ENCODE measurements at regions not wholly inside any gene's neighbourhood (a gene's known extent, or its start where the extent isn't known, plus 50 kb on each side); places are given as distances from the start of the nearest gene placed in this dataset.

- CTCF ChIA-PET, result no interaction called here
- H3K9me3 Mint-ChIP-seq, result peaks cover 9% of the 10 kb centered on the region
- no peak overlapping the region for H3K4me3 Mint-ChIP-seq
- no peak overlapping the region for H3K27ac Mint-ChIP-seq
- no peak for DNase-seq
- no peak for TF ChIP-seq CTCF (IDR thresholded peaks at IDR 0.05)
- H3K4me1 Mint-ChIP-seq, result no peaks in the 10 kb centered on the region
- no peaks in the 10 kb centered on the region for H3K27me3 Mint-ChIP-seq
- ATAC-seq (ENCODE audit: low read depth), result no peak
- POLR2A ChIA-PET, result no interaction called here
- intact Hi-C loops (cut with micrococcal nuclease), result no loop called here
- no peaks in the 10 kb centered on the region for H3K36me3 Mint-ChIP-seq (ENCODE audit: low read depth)
These were observed 813.9 kb downstream of the KCNJ18 start for GRCh38 chr17:22506231-22506630.

GRCh38 chr17:22506861-22507260, 814.5 kb downstream of the KCNJ18 start:
- ATAC-seq (ENCODE audit: low read depth) (no peak), DNase-seq (no peak)
- no peaks in the 10 kb centered on the region for H3K36me3 Mint-ChIP-seq (ENCODE audit: low read depth)
- intact Hi-C loops (cut with micrococcal nuclease), result no loop called here
- peaks cover 9% of the 10 kb centered on the region for H3K9me3 Mint-ChIP-seq
- ChIA-PET POLR2A (no interaction called here), CTCF (no interaction called here)
- no peak for TF ChIP-seq CTCF (IDR thresholded peaks at IDR 0.05)
- no peaks in the 10 kb centered on the region for H3K27me3 Mint-ChIP-seq
- H3K4me3 Mint-ChIP-seq, result no peak overlapping the region
- no peaks in the 10 kb centered on the region for H3K4me1 Mint-ChIP-seq
- no peak overlapping the region for H3K27ac Mint-ChIP-seq

- Mint-ChIP-seq H3K9me3 (peaks cover 9% of the 10 kb centered on the region), H3K4me3 (no peak overlapping the region), H3K27me3 (no peaks in the 10 kb centered on the region), H3K36me3 (ENCODE audit: low read depth) (no peaks in the 10 kb centered on the region), H3K27ac (no peak overlapping the region), H3K4me1 (no peaks in the 10 kb centered on the region)
- DNase-seq (no peak), ATAC-seq (ENCODE audit: low read depth) (no peak)
- intact Hi-C loops (cut with micrococcal nuclease), result no loop called here
- CTCF ChIA-PET, result no interaction called here
- POLR2A ChIA-PET, result no interaction called here
- TF ChIP-seq CTCF (IDR thresholded peaks at IDR 0.05), result no peak
These were observed 815.5 kb downstream of the KCNJ18 start for GRCh38 chr17:22507823-22508222.

- ATAC-seq (ENCODE audit: low read depth) (no peak), DNase-seq (no peak)
- intact Hi-C loops (cut with micrococcal nuclease), result no loop called here
- TF ChIP-seq CTCF (IDR thresholded peaks at IDR 0.05), result no peak
- Mint-ChIP-seq H3K36me3 (ENCODE audit: low read depth) (no peaks in the 10 kb centered on the region), H3K9me3 (peaks cover 9% of the 10 kb centered on the region), H3K27me3 (no peaks in the 10 kb centered on the region), H3K27ac (no peak overlapping the region), H3K4me1 (no peaks in the 10 kb centered on the region), H3K4me3 (no peak overlapping the region)
- CTCF ChIA-PET, result no interaction called here
- POLR2A ChIA-PET, result no interaction called here
These were observed 818.2 kb downstream of the KCNJ18 start for GRCh38 chr17:22510504-22510903.

GRCh38 chr17:22511431-22511830, 819.1 kb downstream of the KCNJ18 start:
- Mint-ChIP-seq H3K27me3 (no peaks in the 10 kb centered on the region), H3K9me3 (peaks cover 5% of the 10 kb centered on the region), H3K27ac (no peak overlapping the region), H3K4me3 (no peak overlapping the region), H3K36me3 (ENCODE audit: low read depth) (no peaks in the 10 kb centered on the region), H3K4me1 (no peaks in the 10 kb centered on the region)
- ChIA-PET CTCF (no interaction called here), POLR2A (no interaction called here)
- intact Hi-C loops (cut with micrococcal nuclease), result no loop called here
- no peak for DNase-seq
- ATAC-seq (ENCODE audit: low read depth), result no peak
- no peak for TF ChIP-seq CTCF (IDR thresholded peaks at IDR 0.05)
